HEK293T (cell line): ENCODE measurements at regions not wholly inside any gene's neighbourhood (a gene's known extent, or its start where the extent isn't known, plus 50 kb on each side); places are given as distances from the start of the nearest gene placed in this dataset.

Experiments used
- FOXK2 ChIP-seq: fragments of 450-650 bp; IDR thresholded peaks from 2 replicates; pipeline ENCODE4 v1.6.1; 2016; ENCODE audit warnings: mild to moderate bottlenecking
- SP1 ChIP-seq: fragments of 450-650 bp; IDR thresholded peaks from 2 replicates; pipeline ENCODE4 v1.6.1; 2017

DNA sequence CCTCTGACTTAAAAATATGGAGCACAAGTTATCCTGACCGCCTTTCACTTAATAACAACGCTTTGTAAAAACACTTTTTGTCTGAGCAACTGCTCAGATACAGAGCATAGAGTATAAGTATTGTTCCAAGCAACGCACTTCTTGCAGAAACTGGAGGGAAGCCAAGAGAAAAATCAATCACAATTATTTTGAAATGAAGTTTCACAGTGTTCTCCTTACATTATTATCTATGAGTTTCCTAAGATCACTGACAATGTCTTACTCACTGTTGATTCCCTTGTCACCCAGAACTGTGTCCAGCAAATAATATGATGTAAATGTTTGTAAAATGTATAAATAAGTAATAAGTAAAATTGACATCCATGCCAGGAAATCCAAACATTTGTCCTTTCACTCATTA, 184.6 kb upstream of the GPR149 start:
- TF ChIP-seq SP1 (no peak), FOXK2 (no peak)
